HEK293T (cell line): ENCODE measurements at regions not wholly inside any gene's neighbourhood (a gene's known extent, or its start where the extent isn't known, plus 50 kb on each side); places are given as distances from the start of the nearest gene placed in this dataset.

Experiments
- ARNT ChIP-seq: fragments of 450-650 bp; IDR thresholded peaks from 2 replicates; pipeline ENCODE4 v1.6.1; 2017; ENCODE audit warnings: mild to moderate bottlenecking
- BHLHE40 ChIP-seq: fragments of 450-650 bp; IDR thresholded peaks from 2 replicates; pipeline ENCODE4 v1.6.1; 2016; ENCODE audit warnings: mild to moderate bottlenecking, moderate library complexity, borderline replicate concordance
- CTBP1 ChIP-seq: fragments of 450-650 bp; IDR thresholded peaks from 2 replicates; pipeline ENCODE4 v1.6.1; 2016; ENCODE audit warnings: borderline replicate concordance
- ELF4 ChIP-seq: fragments of 450-650 bp; IDR thresholded peaks from 2 replicates; pipeline ENCODE4 v1.6.1; 2017; ENCODE audit warnings: antibody characterized with exemption
- FOXA1 ChIP-seq: fragments of 450-650 bp; IDR thresholded peaks from 2 replicates; pipeline ENCODE4 v1.6.1; 2016; ENCODE audit warnings: mild to moderate bottlenecking
- FOXK2 ChIP-seq: fragments of 450-650 bp; IDR thresholded peaks from 2 replicates; pipeline ENCODE4 v1.6.1; 2016; ENCODE audit warnings: mild to moderate bottlenecking
- FOXM1 ChIP-seq: fragments of 450-650 bp; IDR thresholded peaks from 2 replicates; pipeline ENCODE4 v1.6.1; 2017; ENCODE audit warnings: mild to moderate bottlenecking, borderline replicate concordance
- LEF1 ChIP-seq: fragments of 450-650 bp; IDR thresholded peaks from 2 replicates; pipeline ENCODE4 v1.6.1; 2017; ENCODE audit warnings: mild to moderate bottlenecking, borderline replicate concordance
- NFRKB ChIP-seq: fragments of 450-650 bp; IDR thresholded peaks from 2 replicates; pipeline ENCODE4 v1.6.1; 2016; ENCODE audit warnings: mild to moderate bottlenecking, moderate library complexity
- SP1 ChIP-seq: fragments of 450-650 bp; IDR thresholded peaks from 2 replicates; pipeline ENCODE4 v1.6.1; 2017
- SUZ12 ChIP-seq: fragments of 450-650 bp; IDR thresholded peaks from 2 replicates; pipeline ENCODE4 v1.6.1; 2016; ENCODE audit warnings: mild to moderate bottlenecking
- TARDBP ChIP-seq: fragments of 450-650 bp; IDR thresholded peaks from 2 replicates; pipeline ENCODE4 v1.6.1; 2016
- ZNF384 ChIP-seq: fragments of 450-650 bp; IDR thresholded peaks from 2 replicates; pipeline ENCODE4 v1.6.1; 2016

DNA sequence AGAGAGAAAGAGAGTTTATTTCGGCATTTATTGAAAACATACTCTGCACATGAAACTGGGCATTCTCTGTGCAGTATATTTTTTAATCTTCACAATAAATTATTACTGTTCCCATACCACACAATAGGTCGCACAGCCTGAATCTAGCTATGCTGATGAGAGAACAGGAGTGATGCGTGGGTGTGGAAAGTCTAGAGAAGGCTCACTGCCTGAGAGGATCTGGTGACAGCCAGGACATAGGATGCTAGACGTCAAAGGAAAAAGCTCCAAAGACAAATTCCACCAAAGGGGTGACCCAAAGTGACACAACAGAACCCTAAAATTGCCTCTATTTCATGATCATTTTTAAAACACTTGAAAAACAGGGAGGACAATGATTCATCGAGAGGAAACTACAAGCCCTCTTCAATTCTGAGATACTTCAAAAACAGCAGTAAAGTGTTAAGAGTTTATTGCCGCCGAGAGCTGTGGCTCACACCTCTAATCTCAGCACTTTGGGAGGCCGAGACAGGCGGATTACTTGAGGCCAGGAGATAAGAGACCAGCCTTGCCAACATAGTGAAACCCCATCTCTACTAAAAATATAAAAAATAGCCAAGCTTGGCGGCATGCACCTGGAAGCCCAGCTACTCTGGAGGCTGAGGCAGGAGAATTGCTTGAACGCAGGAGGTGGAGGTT, 189.6 kb upstream of the NBEA start:
- no peak for TF ChIP-seq SUZ12
- TF ChIP-seq SP1, result no peak
- no peak for TF ChIP-seq ELF4
- TF ChIP-seq CTBP1, result no peak
- no peak for TF ChIP-seq FOXA1
- no peak for TF ChIP-seq TARDBP
- no peak for TF ChIP-seq FOXK2
- no peak for TF ChIP-seq BHLHE40
- no peak for TF ChIP-seq NFRKB
- no peak for TF ChIP-seq FOXM1
- no peak for TF ChIP-seq LEF1
- TF ChIP-seq ZNF384, result no peak
- TF ChIP-seq ARNT, result no peak
